ENCODE measurements at regions not wholly inside any gene's neighbourhood (a gene's known extent, or its start where the extent isn't known, plus 50 kb on each side); places are given as distances from the start of the nearest gene placed in this dataset.
"Not testable (repeated sequence)": the region's sequence is repeated elsewhere in the genome, so short reads cannot be mapped to it uniquely, and the experiment has no call there.

- POLR2A ChIA-PET: no interaction called here
- DNase-seq (ENCODE audit: low read depth, low spot score) (no peak), FAIRE-seq (no peak)
- H4K20me1 ChIP-seq (replicated peaks; ENCODE audit: control insufficient read depth, extremely low read depth, insufficient read depth, low read length): no peaks in the 10 kb centered on the region
- H2AFZ ChIP-seq (ENCODE audit: low read depth, low read length): no peak overlapping the region
- H3K27me3 ChIP-seq (ENCODE audit: control insufficient read depth in 2 of 2, insufficient read depth in 2 of 2, low read length in 2 of 2): no peaks in the 10 kb centered on the region
- intact Hi-C loops (cut with micrococcal nuclease): no loop called here
- H3K79me2 ChIP-seq (ENCODE audit: control insufficient read depth, insufficient read depth, low read length): no peaks in the 10 kb centered on the region
- H3K9me1 ChIP-seq (replicated peaks; ENCODE audit: control insufficient read depth, extremely low read depth, insufficient read depth, low read length): no peaks in the 10 kb centered on the region
- H3K9me3 ChIP-seq (replicated peaks; ENCODE audit: control insufficient read depth, insufficient read depth, low read length): no peaks in the 10 kb centered on the region
- CTCF ChIA-PET: no interaction called here
- H3K4me3 ChIP-seq (replicated peaks in 1 of 3; ENCODE audit: insufficient read depth in 1 of 3, low read depth in 1 of 3, low read length in 3 of 3): no peak overlapping the region
- TF ChIP-seq POLR2A (IDR thresholded peaks at IDR 0.05; ENCODE audit: low read depth, low read length): no peak
- no peak for TF ChIP-seq MAX (IDR thresholded peaks at IDR 0.05; ENCODE audit: insufficient read depth, insufficient read length)
- TF ChIP-seq FOS (IDR thresholded peaks at IDR 0.05; ENCODE audit: borderline replicate concordance, insufficient read depth, low read length): no peak
- TF ChIP-seq CTCF (IDR thresholded peaks at IDR 0.05; ENCODE audit: extremely low read depth in 1 of 2, insufficient read depth in 1 of 2, low read depth in 1 of 2, low read length in 2 of 2): no peak
- TF ChIP-seq GATA2 (IDR thresholded peaks at IDR 0.05; ENCODE audit: insufficient read depth, insufficient read length, low read depth, low read length): no peak
- TF ChIP-seq EZH2 (IDR thresholded peaks at IDR 0.05; ENCODE audit: borderline replicate concordance, low read depth, low read length, severe bottlenecking): no peak
- TF ChIP-seq MYC (IDR thresholded peaks at IDR 0.05; ENCODE audit: low read depth, low read length): no peak
- TF ChIP-seq POLR2AphosphoS5 (IDR thresholded peaks at IDR 0.05; ENCODE audit: insufficient read depth, low read depth, low read length): no peak
- no peak for TF ChIP-seq JUN (IDR thresholded peaks at IDR 0.05; ENCODE audit: borderline replicate concordance, insufficient read depth, insufficient read length, low read depth)
- no peak overlapping the region for H3K4me2 ChIP-seq (ENCODE audit: insufficient read depth, low read length)
- no peak overlapping the region for H3K9ac ChIP-seq (replicated peaks; ENCODE audit: extremely low read depth, insufficient read depth, low read length)
- dilution Hi-C loops (cut with MboI; ENCODE audit: extremely low pct_ligation_motif_present, low sequenced_read_pairs): no loop called here
- no TSS peak for BruUV-seq (replicated peaks)
- no peaks in the 10 kb centered on the region for H3K36me3 ChIP-seq (ENCODE audit: control insufficient read depth in 2 of 2, extremely low read depth in 1 of 2, insufficient read depth in 2 of 2, low read length in 2 of 2)
- H3K27ac ChIP-seq (ENCODE audit: insufficient read depth, low read depth, low read length): no peak overlapping the region
- H3K4me1 ChIP-seq (ENCODE audit: control insufficient read depth, extremely low read depth, insufficient read depth, low read length): no peaks in the 10 kb centered on the region
These were observed 74.6 kb upstream of the LRFN2 start for GRCh38 chr6:40661726-40662125.

GRCh38 chr6:40656772-40657171, 69.6 kb upstream of the LRFN2 start:
- H4K20me1 ChIP-seq (replicated peaks; ENCODE audit: control insufficient read depth, extremely low read depth, insufficient read depth, low read length); H3K27ac ChIP-seq (ENCODE audit: insufficient read depth, low read depth, low read length); intact Hi-C loops (cut with micrococcal nuclease); FAIRE-seq; POLR2A ChIA-PET; H3K4me3 ChIP-seq (replicated peaks in 1 of 3; ENCODE audit: insufficient read depth in 1 of 3, low read depth in 1 of 3, low read length in 3 of 3); H3K27me3 ChIP-seq (ENCODE audit: control insufficient read depth in 2 of 2, insufficient read depth in 2 of 2, low read length in 2 of 2); dilution Hi-C loops (cut with MboI; ENCODE audit: extremely low pct_ligation_motif_present, low sequenced_read_pairs); CTCF ChIA-PET; H3K9ac ChIP-seq (replicated peaks; ENCODE audit: extremely low read depth, insufficient read depth, low read length); H3K9me3 ChIP-seq (replicated peaks; ENCODE audit: control insufficient read depth, insufficient read depth, low read length); DNase-seq (ENCODE audit: low read depth, low spot score); H3K4me2 ChIP-seq (ENCODE audit: insufficient read depth, low read length); H3K79me2 ChIP-seq (ENCODE audit: control insufficient read depth, insufficient read depth, low read length); H3K4me1 ChIP-seq (ENCODE audit: control insufficient read depth, extremely low read depth, insufficient read depth, low read length); H3K9me1 ChIP-seq (replicated peaks; ENCODE audit: control insufficient read depth, extremely low read depth, insufficient read depth, low read length); BruUV-seq (replicated peaks); H2AFZ ChIP-seq (ENCODE audit: low read depth, low read length); H3K36me3 ChIP-seq (ENCODE audit: control insufficient read depth in 2 of 2, extremely low read depth in 1 of 2, insufficient read depth in 2 of 2, low read length in 2 of 2): not testable (repeated sequence)
